A673 (cell line): ENCODE measurements at regions not wholly inside any gene's neighbourhood (a gene's known extent, or its start where the extent isn't known, plus 50 kb on each side); places are given as distances from the start of the nearest gene placed in this dataset.
"Not testable (repeated sequence)": the region's sequence is repeated elsewhere in the genome, so short reads cannot be mapped to it uniquely, and the experiment has no call there.

Source experiments
- BruUV-seq: library from RNA; stranded (reverse); fragments of 400-500 nt; replicated peaks from 2 replicates; lab custom pipeline; 2021; lab: Mats Ljungman, UMichigan
- CTCF ChIA-PET: fragments of 300-600 bp; sonication (Branson Sonifier 250); formaldehyde crosslinking; loops from one replicate; lab custom pipeline; 2022; ENCODE audit warnings: antibody characterized with exemption; lab: Charles Lee
- POLR2A ChIA-PET: fragments of 300-600 bp; sonication (Branson Sonifier 250); formaldehyde crosslinking; loops from one replicate; lab custom pipeline; 2022; ENCODE audit warnings: antibody characterized with exemption; ENCODE audit not compliant: low non-redundant PET; lab: Charles Lee
- DNase-seq: peaks from one replicate; pipeline ENCODE4 v3.0.0-alpha.2; 2015; ENCODE audit warnings: low spot score
- H3K27ac ChIP-seq: fragments of 200-600 bp; sonication (generic); 2 replicates; pipeline ENCODE4 v1.5.1; 2016; ENCODE audit warnings: mixed run types, low read depth, mild to moderate bottlenecking, mixed read lengths, antibody characterized with exemption, low read length; ENCODE audit not compliant: poor library complexity, severe bottlenecking
- H3K27me3 ChIP-seq: fragments of 200-600 bp; sonication (generic); replicated peaks from 2 replicates; pipeline ENCODE4 v1.6.1; 2017; ENCODE audit warnings: mixed run types, low read depth, mild to moderate bottlenecking, mixed read lengths, antibody characterized with exemption, low read length; ENCODE audit not compliant: insufficient read depth, poor library complexity
- H3K36me3 ChIP-seq: fragments of 200-600 bp; sonication (generic); 2 replicates; pipeline ENCODE4 v1.6.1; 2016; ENCODE audit warnings: mixed run types, mild to moderate bottlenecking, mixed read lengths, antibody characterized with exemption, low read length; ENCODE audit not compliant: insufficient read depth, poor library complexity, severe bottlenecking
- H3K4me1 ChIP-seq: fragments of 200-600 bp; sonication (generic); 2 replicates; pipeline ENCODE4 v1.6.1; 2017; ENCODE audit warnings: mixed run types, mild to moderate bottlenecking, mixed read lengths, antibody characterized with exemption, low read length; ENCODE audit not compliant: insufficient read depth, poor library complexity, severe bottlenecking
- H3K4me3 ChIP-seq: fragments of 200-600 bp; sonication (generic); 2 replicates; pipeline ENCODE4 v1.5.1; 2016; ENCODE audit warnings: low read depth, mixed run types, mild to moderate bottlenecking, mixed read lengths, low read length; ENCODE audit not compliant: poor library complexity, severe bottlenecking
- H3K9me3 ChIP-seq: fragments of 200-600 bp; sonication (generic); 2 replicates; pipeline ENCODE4 v1.6.1; 2016; ENCODE audit warnings: mixed run types, low read depth, mild to moderate bottlenecking, mixed read lengths, antibody characterized with exemption, low read length; ENCODE audit not compliant: poor library complexity, severe bottlenecking
- CTCF ChIP-seq: fragments of 300-800, 200-600 bp; sonication (generic); conservative IDR thresholded peaks from 2 replicates; pipeline ENCODE4 v1.5.1; 2017; ENCODE audit warnings: low read depth, mild to moderate bottlenecking, antibody characterized with exemption, low read length, moderate library complexity, mixed read lengths
- EZH2 ChIP-seq: fragments of 200-600 bp; sonication (generic); IDR thresholded peaks from 2 replicates; pipeline ENCODE4 v1.6.1; 2017; ENCODE audit warnings: borderline replicate concordance, low read depth, mild to moderate bottlenecking, mixed read lengths, antibody characterized with exemption, low read length; ENCODE audit not compliant: poor library complexity, severe bottlenecking
- intact Hi-C: fragments of 100-400 bp; cut with micrococcal nuclease; formaldehyde crosslinking; loops from one replicate; pipeline ENCODE4 v1.10.0; 2022; ENCODE audit not compliant: unreplicated experiment

GRCh38 chr3:40754994-40755393 lies 230.2 kb downstream of the ZNF621 start:
- intact Hi-C loops, result no loop called here
- H3K9me3 ChIP-seq, result no peaks in the 10 kb centered on the region

GRCh38 chr3:40756500-40756899 lies 231.7 kb downstream of the ZNF621 start:
- Histone ChIP-seq H3K4me1 (no peaks in the 10 kb centered on the region), H3K9me3 (no peaks in the 10 kb centered on the region), H3K4me3 (no peak overlapping the region), H3K27me3 (no peaks in the 10 kb centered on the region), H3K36me3 (no peaks in the 10 kb centered on the region), H3K27ac (no peak overlapping the region)
- TF ChIP-seq EZH2 (no peak), CTCF (no peak)
- ChIA-PET CTCF (no interaction called here), POLR2A (no interaction called here)
- no peak for DNase-seq
- intact Hi-C loops, result no loop called here
- no TSS peak for BruUV-seq

More at GRCh38 chr3:40754994-40755393, 230.2 kb downstream of the ZNF621 start:
- ChIA-PET CTCF (no interaction called here), POLR2A (no interaction called here)
- Histone ChIP-seq H3K27me3 (no peaks in the 10 kb centered on the region), H3K4me3 (no peak overlapping the region), H3K27ac (no peak overlapping the region), H3K36me3 (no peaks in the 10 kb centered on the region), H3K4me1 (no peaks in the 10 kb centered on the region)
- no TSS peak for BruUV-seq
- no peak for TF ChIP-seq EZH2
- TF ChIP-seq CTCF, result no peak
- no peak for DNase-seq

GRCh38 chr3:40762771-40763170 lies 238.0 kb downstream of the ZNF621 start:
- H3K36me3 ChIP-seq, H3K4me3 ChIP-seq, H3K4me1 ChIP-seq, BruUV-seq, H3K27me3 ChIP-seq, intact Hi-C loops, DNase-seq, CTCF ChIA-PET, H3K9me3 ChIP-seq, POLR2A ChIA-PET, H3K27ac ChIP-seq: not testable (repeated sequence)

- Histone ChIP-seq H3K9me3 (no peaks in the 10 kb centered on the region), H3K36me3 (no peaks in the 10 kb centered on the region), H3K27me3 (no peaks in the 10 kb centered on the region), H3K27ac (no peak overlapping the region), H3K4me1 (no peaks in the 10 kb centered on the region), H3K4me3 (no peak overlapping the region)
- no peak for TF ChIP-seq EZH2
- no peak for DNase-seq
- intact Hi-C loops, result no loop called here
- ChIA-PET CTCF (no interaction called here), POLR2A (no interaction called here)
- BruUV-seq, result no TSS peak
Measured at GRCh38 chr3:40763807-40764206, 239.0 kb downstream of the ZNF621 start.
